ENCODE measurements at regions not wholly inside any gene's neighbourhood (a gene's known extent, or its start where the extent isn't known, plus 50 kb on each side); places are given as distances from the start of the nearest gene placed in this dataset.
"Not testable (repeated sequence)": the region's sequence is repeated elsewhere in the genome, so short reads cannot be mapped to it uniquely, and the experiment has no call there.

DNA sequence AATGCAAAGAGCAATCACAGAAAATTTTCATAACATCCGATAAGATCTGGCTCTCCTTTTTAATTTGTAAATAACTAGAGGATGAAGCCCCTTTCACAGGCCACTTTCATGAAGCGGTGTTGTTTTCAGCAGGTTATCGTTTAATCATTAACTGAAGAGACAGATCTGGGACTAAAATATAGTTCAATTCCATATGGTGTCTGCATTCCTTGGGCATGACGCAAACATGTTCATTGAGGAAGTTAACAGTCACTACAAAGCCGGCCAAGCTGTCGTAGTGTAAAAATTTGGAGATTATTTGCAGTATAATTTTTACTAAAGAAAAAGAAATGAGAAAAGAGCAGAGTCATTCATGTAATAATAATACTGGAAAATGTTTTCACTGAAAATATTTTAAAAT, 565.2 kb upstream of the ADAMTS5 start:
- no peak for DNase-seq
- Histone ChIP-seq H3K4me3 (ENCODE audit: control insufficient read depth in 1 of 7, extremely low read depth in 1 of 7, insufficient read depth in 4 of 7, low read depth in 2 of 7, low read length in 6 of 7) (no peak overlapping the region), H3K27me3 (replicated peaks in 2 of 5; ENCODE audit: control insufficient read depth in 4 of 5, insufficient read depth in 5 of 5, low read length in 4 of 5) (no peaks in the 10 kb centered on the region), H3K9me3 (ENCODE audit: control extremely low read depth in 1 of 5, control insufficient read depth in 4 of 5, insufficient read depth in 2 of 5, low read depth in 1 of 5, low read length in 4 of 5) (no peaks in the 10 kb centered on the region), H3K36me3 (ENCODE audit: control insufficient read depth in 4 of 4, insufficient read depth in 4 of 4, low read length in 3 of 4) (no peaks in the 10 kb centered on the region), H3K27ac (ENCODE audit: insufficient read depth in 1 of 2, low read depth in 1 of 2, low read length in 2 of 2, poor library complexity in 1 of 2, severe bottlenecking in 2 of 2) (no peak overlapping the region), H3K4me1 (ENCODE audit: control extremely low read depth in 1 of 4, control insufficient read depth in 4 of 4, insufficient read depth in 4 of 4, low read length in 3 of 4) (no peaks in the 10 kb centered on the region)
- ChIA-PET CTCF (no interaction called here), POLR2A (no interaction called here)
- WGBS (ENCODE audit: insufficient coverage) = 100% methylated on average over 2 of the region's 6 CpGs

GRCh38 chr21:27528697-27529096, 561.8 kb upstream of the ADAMTS5 start:
- DNase-seq = no peak
- Histone ChIP-seq H3K4me1 (ENCODE audit: control extremely low read depth in 1 of 4, control insufficient read depth in 4 of 4, insufficient read depth in 4 of 4, low read length in 3 of 4) (no peaks in the 10 kb centered on the region), H3K9me3 (ENCODE audit: control extremely low read depth in 1 of 5, control insufficient read depth in 4 of 5, insufficient read depth in 2 of 5, low read depth in 1 of 5, low read length in 4 of 5) (no peaks in the 10 kb centered on the region), H3K4me3 (ENCODE audit: control insufficient read depth in 1 of 7, extremely low read depth in 1 of 7, insufficient read depth in 4 of 7, low read depth in 2 of 7, low read length in 6 of 7) (no peak overlapping the region), H3K27me3 (replicated peaks in 2 of 5; ENCODE audit: control insufficient read depth in 4 of 5, insufficient read depth in 5 of 5, low read length in 4 of 5) (no peaks in the 10 kb centered on the region), H3K27ac (ENCODE audit: insufficient read depth in 1 of 2, low read depth in 1 of 2, low read length in 2 of 2, poor library complexity in 1 of 2, severe bottlenecking in 2 of 2) (no peak overlapping the region), H3K36me3 (ENCODE audit: control insufficient read depth in 4 of 4, insufficient read depth in 4 of 4, low read length in 3 of 4) (no peaks in the 10 kb centered on the region)
- WGBS (ENCODE audit: insufficient coverage) = 100% methylated on average over 1 of the region's 1 CpG
- POLR2A ChIA-PET = no interaction called here
- CTCF ChIA-PET = no interaction called here

- no peaks in the 10 kb centered on the region for H3K4me1 ChIP-seq (ENCODE audit: control extremely low read depth in 1 of 4, control insufficient read depth in 4 of 4, insufficient read depth in 4 of 4, low read length in 3 of 4)
- no peaks in the 10 kb centered on the region for H3K9me3 ChIP-seq (ENCODE audit: control extremely low read depth in 1 of 5, control insufficient read depth in 4 of 5, insufficient read depth in 2 of 5, low read depth in 1 of 5, low read length in 4 of 5)
- no peak overlapping the region for H3K27ac ChIP-seq (ENCODE audit: insufficient read depth in 1 of 2, low read depth in 1 of 2, low read length in 2 of 2, poor library complexity in 1 of 2, severe bottlenecking in 2 of 2)
- no peaks in the 10 kb centered on the region for H3K27me3 ChIP-seq (replicated peaks in 2 of 5; ENCODE audit: control insufficient read depth in 4 of 5, insufficient read depth in 5 of 5, low read length in 4 of 5)
- no peak for DNase-seq
- H3K36me3 ChIP-seq (ENCODE audit: control insufficient read depth in 4 of 4, insufficient read depth in 4 of 4, low read length in 3 of 4) = no peaks in the 10 kb centered on the region
- H3K4me3 ChIP-seq (ENCODE audit: control insufficient read depth in 1 of 7, extremely low read depth in 1 of 7, insufficient read depth in 4 of 7, low read depth in 2 of 7, low read length in 6 of 7) = no peak overlapping the region
- ChIA-PET POLR2A (no interaction called here), CTCF (no interaction called here)
- 100% methylated on average over 1 of the region's 3 CpGs for WGBS (ENCODE audit: insufficient coverage)
Observed at GRCh38 chr21:27526451-27526850, 559.6 kb upstream of the ADAMTS5 start.

DNA sequence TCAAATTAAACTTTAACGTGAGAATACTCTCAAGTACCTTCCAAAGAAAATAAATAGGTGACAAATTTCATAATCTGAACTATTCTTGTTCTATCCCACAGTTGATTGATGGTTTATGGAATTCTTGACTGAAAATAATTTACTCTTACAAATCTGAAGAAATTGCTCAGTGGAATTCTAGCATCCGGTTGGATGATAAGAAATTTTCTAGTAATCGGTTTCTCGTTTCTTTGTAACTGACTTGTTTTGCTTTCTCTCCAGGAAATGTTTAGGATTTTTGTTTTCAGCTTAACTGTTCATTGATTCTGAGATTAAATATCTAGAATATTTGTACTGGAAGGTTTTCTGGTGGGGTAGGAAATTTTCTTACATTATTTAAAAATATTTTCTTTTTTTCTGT, 558.9 kb upstream of the ADAMTS5 start:
- no peak overlapping the region for H3K27ac ChIP-seq (ENCODE audit: insufficient read depth in 1 of 2, low read depth in 1 of 2, low read length in 2 of 2, poor library complexity in 1 of 2, severe bottlenecking in 2 of 2)
- no peak overlapping the region for H3K4me3 ChIP-seq (ENCODE audit: control insufficient read depth in 1 of 7, extremely low read depth in 1 of 7, insufficient read depth in 4 of 7, low read depth in 2 of 7, low read length in 6 of 7)
- no peaks in the 10 kb centered on the region for H3K4me1 ChIP-seq (ENCODE audit: control extremely low read depth in 1 of 4, control insufficient read depth in 4 of 4, insufficient read depth in 4 of 4, low read length in 3 of 4)
- POLR2A ChIA-PET = no interaction called here
- 95% methylated on average over 3 of the region's 4 CpGs for WGBS (ENCODE audit: insufficient coverage)
- no peaks in the 10 kb centered on the region for H3K9me3 ChIP-seq (ENCODE audit: control extremely low read depth in 1 of 5, control insufficient read depth in 4 of 5, insufficient read depth in 2 of 5, low read depth in 1 of 5, low read length in 4 of 5)
- H3K36me3 ChIP-seq (ENCODE audit: control insufficient read depth in 4 of 4, insufficient read depth in 4 of 4, low read length in 3 of 4) = no peaks in the 10 kb centered on the region
- H3K27me3 ChIP-seq (replicated peaks in 2 of 5; ENCODE audit: control insufficient read depth in 4 of 5, insufficient read depth in 5 of 5, low read length in 4 of 5) = no peaks in the 10 kb centered on the region
- DNase-seq = no peak
- CTCF ChIA-PET = no interaction called here

DNA sequence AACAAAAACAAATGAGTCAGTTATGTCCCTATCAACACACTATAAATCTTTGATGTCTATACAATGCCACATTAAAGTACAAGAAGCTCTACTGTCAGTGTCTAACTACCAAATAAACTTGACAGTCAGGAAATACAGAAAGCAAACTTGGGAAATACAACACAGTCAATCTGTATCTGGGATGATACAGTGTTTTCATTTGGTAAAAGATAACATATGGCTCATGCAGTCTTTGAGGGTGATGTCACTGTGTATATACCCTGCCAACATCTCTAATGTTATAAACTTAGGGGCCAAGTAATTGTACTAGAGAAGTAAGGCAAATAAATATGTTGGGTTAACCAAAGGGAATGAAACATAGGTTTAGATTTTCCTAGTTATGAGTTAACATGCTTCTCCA, 552.5 kb upstream of the ADAMTS5 start:
- ChIA-PET CTCF (no interaction called here), POLR2A (no interaction called here)
- Histone ChIP-seq H3K4me1 (ENCODE audit: control extremely low read depth in 1 of 4, control insufficient read depth in 4 of 4, insufficient read depth in 4 of 4, low read length in 3 of 4) (no peaks in the 10 kb centered on the region), H3K27ac (ENCODE audit: insufficient read depth in 1 of 2, low read depth in 1 of 2, low read length in 2 of 2, poor library complexity in 1 of 2, severe bottlenecking in 2 of 2) (no peak overlapping the region), H3K9me3 (ENCODE audit: control extremely low read depth in 1 of 5, control insufficient read depth in 4 of 5, insufficient read depth in 2 of 5, low read depth in 1 of 5, low read length in 4 of 5) (peaks cover 0 to 2% (median 0%) of the 10 kb centered on the region in 5 experiments), H3K36me3 (ENCODE audit: control insufficient read depth in 4 of 4, insufficient read depth in 4 of 4, low read length in 3 of 4) (no peaks in the 10 kb centered on the region), H3K4me3 (ENCODE audit: control insufficient read depth in 1 of 7, extremely low read depth in 1 of 7, insufficient read depth in 4 of 7, low read depth in 2 of 7, low read length in 6 of 7) (no peak overlapping the region), H3K27me3 (replicated peaks in 2 of 5; ENCODE audit: control insufficient read depth in 4 of 5, insufficient read depth in 5 of 5, low read length in 4 of 5) (no peaks in the 10 kb centered on the region)
- DNase-seq = no peak

- CTCF ChIA-PET; H3K27ac ChIP-seq (ENCODE audit: insufficient read depth in 1 of 2, low read depth in 1 of 2, low read length in 2 of 2, poor library complexity in 1 of 2, severe bottlenecking in 2 of 2); H3K4me1 ChIP-seq (ENCODE audit: control extremely low read depth in 1 of 4, control insufficient read depth in 4 of 4, insufficient read depth in 4 of 4, low read length in 3 of 4); H3K36me3 ChIP-seq (ENCODE audit: control insufficient read depth in 4 of 4, insufficient read depth in 4 of 4, low read length in 3 of 4); DNase-seq; POLR2A ChIA-PET; H3K9me3 ChIP-seq (ENCODE audit: control extremely low read depth in 1 of 5, control insufficient read depth in 4 of 5, insufficient read depth in 2 of 5, low read depth in 1 of 5, low read length in 4 of 5); H3K4me3 ChIP-seq (ENCODE audit: control insufficient read depth in 1 of 7, extremely low read depth in 1 of 7, insufficient read depth in 4 of 7, low read depth in 2 of 7, low read length in 6 of 7); H3K27me3 ChIP-seq (replicated peaks in 2 of 5; ENCODE audit: control insufficient read depth in 4 of 5, insufficient read depth in 5 of 5, low read length in 4 of 5): not testable (repeated sequence)
- WGBS (ENCODE audit: insufficient coverage) = 79% methylated on average over 2 of the region's 2 CpGs
Observed at GRCh38 chr21:27517177-27517576, 550.3 kb upstream of the ADAMTS5 start.

DNA sequence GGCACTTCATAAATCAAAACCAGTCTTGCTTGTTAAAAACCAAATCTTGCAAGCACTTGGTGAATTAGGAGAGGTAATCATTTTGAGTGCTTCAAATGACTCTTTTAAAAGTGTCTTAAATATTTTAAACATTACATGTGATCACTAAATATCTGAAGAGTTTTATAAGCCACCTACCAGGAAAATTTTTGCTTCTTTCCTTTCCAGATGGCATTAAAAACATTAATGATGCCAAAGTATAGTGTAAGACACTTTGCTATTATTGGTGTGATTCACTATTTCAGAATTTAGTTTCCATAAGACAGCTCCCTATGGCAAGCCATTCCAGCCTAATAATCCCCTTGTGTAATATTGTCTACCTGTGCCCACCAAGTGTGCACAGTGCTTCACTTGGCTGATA, 548.8 kb upstream of the ADAMTS5 start:
- no peaks in the 10 kb centered on the region for H3K27me3 ChIP-seq (replicated peaks in 2 of 5; ENCODE audit: control insufficient read depth in 4 of 5, insufficient read depth in 5 of 5, low read length in 4 of 5)
- H3K27ac ChIP-seq (ENCODE audit: insufficient read depth in 1 of 2, low read depth in 1 of 2, low read length in 2 of 2, poor library complexity in 1 of 2, severe bottlenecking in 2 of 2) = no peak overlapping the region
- DNase-seq = no peak
- peaks cover 0 to 2% (median 0%) of the 10 kb centered on the region in 5 experiments for H3K9me3 ChIP-seq (ENCODE audit: control extremely low read depth in 1 of 5, control insufficient read depth in 4 of 5, insufficient read depth in 2 of 5, low read depth in 1 of 5, low read length in 4 of 5)
- H3K4me3 ChIP-seq (ENCODE audit: control insufficient read depth in 1 of 7, extremely low read depth in 1 of 7, insufficient read depth in 4 of 7, low read depth in 2 of 7, low read length in 6 of 7) = no peak overlapping the region
- H3K4me1 ChIP-seq (ENCODE audit: control extremely low read depth in 1 of 4, control insufficient read depth in 4 of 4, insufficient read depth in 4 of 4, low read length in 3 of 4) = no peaks in the 10 kb centered on the region
- ChIA-PET CTCF (no interaction called here), POLR2A (no interaction called here)
- no peaks in the 10 kb centered on the region for H3K36me3 ChIP-seq (ENCODE audit: control insufficient read depth in 4 of 4, insufficient read depth in 4 of 4, low read length in 3 of 4)

GRCh38 chr21:27513825-27514224, 546.9 kb upstream of the ADAMTS5 start:
- POLR2A ChIA-PET = no interaction called here
- WGBS (ENCODE audit: insufficient coverage) = no CpG with 5 or more reads among the region's 4 CpGs
- DNase-seq = no peak
- Histone ChIP-seq H3K27me3 (replicated peaks in 2 of 5; ENCODE audit: control insufficient read depth in 4 of 5, insufficient read depth in 5 of 5, low read length in 4 of 5) (no peaks in the 10 kb centered on the region), H3K27ac (ENCODE audit: insufficient read depth in 1 of 2, low read depth in 1 of 2, low read length in 2 of 2, poor library complexity in 1 of 2, severe bottlenecking in 2 of 2) (no peak overlapping the region), H3K4me1 (ENCODE audit: control extremely low read depth in 1 of 4, control insufficient read depth in 4 of 4, insufficient read depth in 4 of 4, low read length in 3 of 4) (no peaks in the 10 kb centered on the region), H3K9me3 (ENCODE audit: control extremely low read depth in 1 of 5, control insufficient read depth in 4 of 5, insufficient read depth in 2 of 5, low read depth in 1 of 5, low read length in 4 of 5) (peaks cover 0 to 2% (median 0%) of the 10 kb centered on the region in 5 experiments), H3K36me3 (ENCODE audit: control insufficient read depth in 4 of 4, insufficient read depth in 4 of 4, low read length in 3 of 4) (no peaks in the 10 kb centered on the region), H3K4me3 (ENCODE audit: control insufficient read depth in 1 of 7, extremely low read depth in 1 of 7, insufficient read depth in 4 of 7, low read depth in 2 of 7, low read length in 6 of 7) (no peak overlapping the region)
- CTCF ChIA-PET = no interaction called here

Data from common myeloid progenitor, CD34-positive (primary cell).